Osteoblast (primary cell): ENCODE measurements at regions not wholly inside any gene's neighbourhood (a gene's known extent, or its start where the extent isn't known, plus 50 kb on each side); places are given as distances from the start of the nearest gene placed in this dataset.

Experiments
- DNase-seq: peaks from one replicate; pipeline ENCODE4 v3.0.0; 2011; ENCODE audit warnings: low spot score, mixed read lengths; ENCODE audit not compliant: insufficient read length; ENCODE audit errors: missing footprints
- H2AFZ ChIP-seq: 2 replicates; pipeline ENCODE4 v1.6.0; 2011; ENCODE audit warnings: mild to moderate bottlenecking, low read length
- H3K27ac ChIP-seq: 2 replicates; pipeline ENCODE4 v1.5.1; 2011; ENCODE audit warnings: mild to moderate bottlenecking, low read depth, low read length, moderate library complexity
- H3K27me3 ChIP-seq: 2 replicates; pipeline ENCODE4 v1.6.0; 2012; ENCODE audit warnings: mild to moderate bottlenecking, control low read depth, inconsistent platforms, low read length, moderate library complexity; ENCODE audit not compliant: insufficient read depth
- H3K36me3 ChIP-seq: 2 replicates; pipeline ENCODE4 v1.5.1; 2011; ENCODE audit warnings: mild to moderate bottlenecking, low read length, control low read depth, moderate library complexity; ENCODE audit not compliant: insufficient read depth
- H3K4me1 ChIP-seq: 2 replicates; pipeline ENCODE4 v1.5.1; 2011; ENCODE audit warnings: mild to moderate bottlenecking, low read length, control low read depth, moderate library complexity; ENCODE audit not compliant: insufficient read depth
- H3K4me2 ChIP-seq: 2 replicates; pipeline ENCODE4 v1.6.0; 2011; ENCODE audit warnings: mild to moderate bottlenecking, low read length; ENCODE audit not compliant: insufficient read depth
- H3K4me3 ChIP-seq: fragments of 200-600 bp; sonication (generic); 3 replicates; pipeline ENCODE4 v1.5.1; 2012; ENCODE audit warnings: mild to moderate bottlenecking, low read length, inconsistent platforms; ENCODE audit not compliant: insufficient read depth
- H3K79me2 ChIP-seq: 2 replicates; pipeline ENCODE4 v1.6.0; 2012; ENCODE audit warnings: mild to moderate bottlenecking, low read length, control low read depth, inconsistent platforms; ENCODE audit not compliant: insufficient read depth
- H3K9me3 ChIP-seq: 2 replicates; pipeline ENCODE4 v1.5.1; 2011; ENCODE audit warnings: low read depth, low read length, control low read depth
- H4K20me1 ChIP-seq: 2 replicates; pipeline ENCODE4 v1.6.0; 2012; ENCODE audit warnings: mild to moderate bottlenecking, low read length, control low read depth; ENCODE audit not compliant: insufficient read depth
- TF ChIP-seq, protein P1 (sequence below): IDR thresholded peaks from 2 replicates; pipeline ENCODE4 v1.5.1; 2011; ENCODE audit warnings: mild to moderate bottlenecking, low read depth, low read length, moderate library complexity; ENCODE audit errors: extremely low read depth

DNA sequence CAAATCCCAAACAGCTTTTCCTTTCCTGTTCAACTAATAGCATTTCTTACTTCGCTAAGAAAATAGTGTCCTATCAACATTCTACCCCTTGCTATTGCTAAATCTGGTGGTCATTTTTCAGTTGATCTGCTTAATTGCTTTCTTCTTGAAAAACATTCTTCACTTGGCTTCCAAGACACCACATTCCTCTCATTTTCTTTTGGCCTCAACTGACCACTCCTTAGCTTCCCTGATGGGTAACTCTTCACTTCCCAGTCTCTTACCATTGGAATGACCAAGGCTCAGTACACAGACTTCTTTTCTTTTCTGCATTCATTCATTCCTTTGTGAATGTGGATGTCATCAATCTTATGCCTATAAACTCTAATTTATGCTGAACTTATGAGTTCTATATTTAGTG lies 230.8 kb upstream of the CDH2 start:
- TF ChIP-seq, protein P1, sequence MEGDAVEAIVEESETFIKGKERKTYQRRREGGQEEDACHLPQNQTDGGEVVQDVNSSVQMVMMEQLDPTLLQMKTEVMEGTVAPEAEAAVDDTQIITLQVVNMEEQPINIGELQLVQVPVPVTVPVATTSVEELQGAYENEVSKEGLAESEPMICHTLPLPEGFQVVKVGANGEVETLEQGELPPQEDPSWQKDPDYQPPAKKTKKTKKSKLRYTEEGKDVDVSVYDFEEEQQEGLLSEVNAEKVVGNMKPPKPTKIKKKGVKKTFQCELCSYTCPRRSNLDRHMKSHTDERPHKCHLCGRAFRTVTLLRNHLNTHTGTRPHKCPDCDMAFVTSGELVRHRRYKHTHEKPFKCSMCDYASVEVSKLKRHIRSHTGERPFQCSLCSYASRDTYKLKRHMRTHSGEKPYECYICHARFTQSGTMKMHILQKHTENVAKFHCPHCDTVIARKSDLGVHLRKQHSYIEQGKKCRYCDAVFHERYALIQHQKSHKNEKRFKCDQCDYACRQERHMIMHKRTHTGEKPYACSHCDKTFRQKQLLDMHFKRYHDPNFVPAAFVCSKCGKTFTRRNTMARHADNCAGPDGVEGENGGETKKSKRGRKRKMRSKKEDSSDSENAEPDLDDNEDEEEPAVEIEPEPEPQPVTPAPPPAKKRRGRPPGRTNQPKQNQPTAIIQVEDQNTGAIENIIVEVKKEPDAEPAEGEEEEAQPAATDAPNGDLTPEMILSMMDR: no peak
- no peaks in the 10 kb centered on the region for H3K36me3 ChIP-seq
- H3K4me2 ChIP-seq: no peak overlapping the region
- H3K79me2 ChIP-seq: no peaks in the 10 kb centered on the region
- H2AFZ ChIP-seq: no peak overlapping the region
- no peak overlapping the region for H3K27ac ChIP-seq
- no peaks in the 10 kb centered on the region for H3K9me3 ChIP-seq
- H4K20me1 ChIP-seq: no peaks in the 10 kb centered on the region
- no peaks in the 10 kb centered on the region for H3K27me3 ChIP-seq
- no peak overlapping the region for H3K4me3 ChIP-seq
- peaks cover 11% of the 10 kb centered on the region for H3K4me1 ChIP-seq
- no peak for DNase-seq

DNA sequence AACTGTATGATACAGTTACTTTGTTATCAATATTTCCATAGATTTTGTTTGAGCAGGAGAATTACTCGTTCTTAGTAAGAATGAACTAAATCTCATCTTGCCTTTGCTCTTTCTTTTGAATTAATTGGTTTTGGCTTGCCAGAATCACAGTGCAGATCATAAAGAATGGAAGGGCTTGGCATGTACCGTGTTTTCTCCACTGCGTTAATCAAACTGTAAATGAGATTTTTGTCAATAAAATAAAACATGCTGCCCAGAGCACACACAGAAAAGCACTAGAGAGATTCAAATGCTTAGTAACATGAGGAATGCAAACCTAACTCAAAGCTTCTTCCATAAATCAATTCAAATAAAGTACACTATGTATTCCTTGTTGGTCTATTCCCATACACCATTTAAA lies 229.6 kb upstream of the CDH2 start:
- TF ChIP-seq, protein P1: no peak
- no peaks in the 10 kb centered on the region for H4K20me1 ChIP-seq
- H2AFZ ChIP-seq: no peak overlapping the region
- H3K79me2 ChIP-seq: no peaks in the 10 kb centered on the region
- H3K27ac ChIP-seq: no peak overlapping the region
- no peaks in the 10 kb centered on the region for H3K9me3 ChIP-seq
- peaks cover 5% of the 10 kb centered on the region for H3K4me1 ChIP-seq
- no peak overlapping the region for H3K4me3 ChIP-seq
- no peaks in the 10 kb centered on the region for H3K27me3 ChIP-seq
- H3K4me2 ChIP-seq: no peak overlapping the region
- DNase-seq: no peak
- no peaks in the 10 kb centered on the region for H3K36me3 ChIP-seq

DNA sequence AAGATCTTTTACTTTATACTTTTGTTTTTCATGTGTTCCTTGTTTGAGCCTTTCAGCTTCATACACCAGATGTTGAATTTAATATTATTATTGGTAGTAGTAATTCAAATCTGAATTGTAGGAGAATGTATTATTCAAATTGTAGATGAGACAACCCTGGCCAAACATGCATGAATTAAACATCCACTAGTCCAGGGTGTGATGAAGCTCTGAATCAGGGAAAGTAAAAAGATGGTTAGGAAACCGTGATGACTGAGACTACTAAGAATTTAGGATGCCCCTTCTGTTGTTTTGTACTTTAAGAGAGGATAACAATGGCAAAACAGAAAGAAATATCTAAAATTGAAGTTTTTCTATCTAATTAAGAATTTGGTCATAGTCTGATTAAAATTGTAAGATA lies 227.8 kb upstream of the CDH2 start:
- no peaks in the 10 kb centered on the region for H3K36me3 ChIP-seq
- no peaks in the 10 kb centered on the region for H3K79me2 ChIP-seq
- no peak overlapping the region for H3K4me3 ChIP-seq
- no peaks in the 10 kb centered on the region for H3K9me3 ChIP-seq
- H4K20me1 ChIP-seq: no peaks in the 10 kb centered on the region
- no peaks in the 10 kb centered on the region for H3K27me3 ChIP-seq
- H3K4me2 ChIP-seq: no peak overlapping the region
- peaks cover under 1% of the 10 kb centered on the region for H3K4me1 ChIP-seq
- TF ChIP-seq, protein P1: no peak
- no peak overlapping the region for H3K27ac ChIP-seq
- no peak for DNase-seq
- H2AFZ ChIP-seq: no peak overlapping the region

DNA sequence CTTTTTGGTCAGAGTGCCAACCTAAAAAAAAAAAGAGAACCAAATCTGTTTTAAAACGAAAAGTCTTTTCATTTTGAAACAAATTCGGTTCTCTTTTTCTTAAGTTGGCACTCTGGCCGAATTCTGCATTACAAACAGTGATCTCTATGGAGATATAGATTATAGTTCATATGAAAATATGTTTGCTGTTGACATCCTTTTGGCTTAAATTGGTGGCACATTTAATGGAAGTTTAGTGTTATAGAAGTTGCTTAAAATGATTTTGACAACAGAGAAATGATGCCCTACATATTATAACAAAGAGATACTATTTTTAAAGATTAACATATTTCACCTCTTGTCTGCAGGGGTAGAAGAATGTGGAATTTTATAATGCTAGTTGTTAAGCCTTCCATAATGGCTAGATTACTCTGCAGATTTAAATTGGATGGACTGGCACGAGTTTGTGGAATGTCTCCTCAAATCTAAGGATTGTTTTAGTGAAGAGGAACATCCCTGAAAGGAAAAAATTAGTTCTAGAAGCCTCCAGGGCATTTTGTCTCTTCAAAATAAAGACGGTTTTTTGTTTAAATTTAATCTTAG lies 222.9 kb upstream of the CDH2 start:
- TF ChIP-seq, protein P1: no peak

More for the DNA sequence above, 222.9 kb upstream of the CDH2 start:
- H3K27ac ChIP-seq: no peak overlapping the region
- no peak for DNase-seq
- no peaks in the 10 kb centered on the region for H3K36me3 ChIP-seq
- no peak overlapping the region for H2AFZ ChIP-seq
- H3K9me3 ChIP-seq: no peaks in the 10 kb centered on the region
- no peaks in the 10 kb centered on the region for H3K79me2 ChIP-seq
- H4K20me1 ChIP-seq: no peaks in the 10 kb centered on the region
- no peak overlapping the region for H3K4me3 ChIP-seq
- no peak overlapping the region for H3K4me2 ChIP-seq
- no peaks in the 10 kb centered on the region for H3K27me3 ChIP-seq
- no peaks in the 10 kb centered on the region for H3K4me1 ChIP-seq
